ENCODE measurements at regions not wholly inside any gene's neighbourhood (a gene's known extent, or its start where the extent isn't known, plus 50 kb on each side); places are given as distances from the start of the nearest gene placed in this dataset.

- TF ChIP-seq, protein P1, sequence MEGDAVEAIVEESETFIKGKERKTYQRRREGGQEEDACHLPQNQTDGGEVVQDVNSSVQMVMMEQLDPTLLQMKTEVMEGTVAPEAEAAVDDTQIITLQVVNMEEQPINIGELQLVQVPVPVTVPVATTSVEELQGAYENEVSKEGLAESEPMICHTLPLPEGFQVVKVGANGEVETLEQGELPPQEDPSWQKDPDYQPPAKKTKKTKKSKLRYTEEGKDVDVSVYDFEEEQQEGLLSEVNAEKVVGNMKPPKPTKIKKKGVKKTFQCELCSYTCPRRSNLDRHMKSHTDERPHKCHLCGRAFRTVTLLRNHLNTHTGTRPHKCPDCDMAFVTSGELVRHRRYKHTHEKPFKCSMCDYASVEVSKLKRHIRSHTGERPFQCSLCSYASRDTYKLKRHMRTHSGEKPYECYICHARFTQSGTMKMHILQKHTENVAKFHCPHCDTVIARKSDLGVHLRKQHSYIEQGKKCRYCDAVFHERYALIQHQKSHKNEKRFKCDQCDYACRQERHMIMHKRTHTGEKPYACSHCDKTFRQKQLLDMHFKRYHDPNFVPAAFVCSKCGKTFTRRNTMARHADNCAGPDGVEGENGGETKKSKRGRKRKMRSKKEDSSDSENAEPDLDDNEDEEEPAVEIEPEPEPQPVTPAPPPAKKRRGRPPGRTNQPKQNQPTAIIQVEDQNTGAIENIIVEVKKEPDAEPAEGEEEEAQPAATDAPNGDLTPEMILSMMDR (IDR thresholded peaks at IDR 0.05) = no peak
- no peak for TF ChIP-seq POLR2AphosphoS5 (IDR thresholded peaks at IDR 0.05)
- no peak for TF ChIP-seq EP300 (IDR thresholded peaks at IDR 0.05)
- no peak for TF ChIP-seq POLR2A (IDR thresholded peaks at IDR 0.05)
Measured at GRCh38 chr6:134665029-134665723, 284.7 kb downstream of the ALDH8A1 start.
